WTC11 (cell line): ENCODE measurements at regions not wholly inside any gene's neighbourhood (a gene's known extent, or its start where the extent isn't known, plus 50 kb on each side); places are given as distances from the start of the nearest gene placed in this dataset.

Experiments
- ATAC-seq: fragments of 200-7000 bp; cut with Tn5 transposase; 2 replicates; pipeline ENCODE4 v1.10.0; 2021; ENCODE audit warnings: mild to moderate bottlenecking, moderate library complexity
- CTCF ChIA-PET: fragments of 300-600 bp; sonication (Branson Sonifier 250); formaldehyde crosslinking; loops from one replicate; lab custom pipeline; 2021; ENCODE audit warnings: antibody characterized with exemption; lab: Charles Lee
- POLR2A ChIA-PET: fragments of 350-600 bp; sonication (Branson Sonifier 250); formaldehyde crosslinking; loops from one replicate; lab custom pipeline; 2021; ENCODE audit warnings: antibody characterized with exemption; lab: Charles Lee
- DNase-seq: peaks from one replicate; pipeline ENCODE4 v3.0.0; 2021; ENCODE audit warnings: low spot score
- H3K27ac Mint-ChIP-seq: 2 replicates; pipeline ENCODE4 v1.8.0; 2021; ENCODE audit warnings: mixed read lengths
- H3K27me3 Mint-ChIP-seq: 2 replicates; pipeline ENCODE4 v1.8.0; 2021; ENCODE audit warnings: low read depth, mild to moderate bottlenecking, moderate library complexity, mixed read lengths
- H3K36me3 Mint-ChIP-seq: 2 replicates; pipeline ENCODE4 v1.8.0; 2021; ENCODE audit warnings: mixed read lengths
- H3K4me1 Mint-ChIP-seq: 2 replicates; pipeline ENCODE4 v1.8.0; 2022; ENCODE audit warnings: mixed read lengths
- H3K4me3 Mint-ChIP-seq: 2 replicates; pipeline ENCODE4 v1.8.0; 2021; ENCODE audit warnings: mild to moderate bottlenecking, moderate library complexity, mixed read lengths
- H3K9me3 Mint-ChIP-seq: 2 replicates; pipeline ENCODE4 v1.8.0; 2021; ENCODE audit warnings: mixed read lengths
- ATF1 ChIP-seq: sonication (generic); formaldehyde crosslinking; IDR thresholded peaks from 2 replicates; pipeline ENCODE4 v1.8.1; 2023; ENCODE audit warnings: mild to moderate bottlenecking, moderate library complexity, missing genetic modification reagents
- ATF6 ChIP-seq: sonication (generic); formaldehyde crosslinking; IDR thresholded peaks from 2 replicates; pipeline ENCODE4 v1.8.1; 2023; ENCODE audit warnings: mild to moderate bottlenecking, missing genetic modification reagents
- ETV6 ChIP-seq: sonication (generic); formaldehyde crosslinking; IDR thresholded peaks from 2 replicates; pipeline ENCODE4 v1.8.1; 2022; ENCODE audit warnings: mild to moderate bottlenecking, missing genetic modification reagents
- GRHL2 ChIP-seq: fragments of 250-450 bp; sonication (Bioruptor Pico); IDR thresholded peaks from 2 replicates; pipeline ENCODE4 v1.8.0; 2022; ENCODE audit warnings: mild to moderate bottlenecking, moderate library complexity; ENCODE audit not compliant: insufficient replicate concordance, severe bottlenecking
- JUN ChIP-seq: sonication (generic); formaldehyde crosslinking; IDR thresholded peaks from 2 replicates; pipeline ENCODE4 v1.8.0; 2023; ENCODE audit warnings: mild to moderate bottlenecking, missing genetic modification reagents
- NFYB ChIP-seq: sonication (generic); formaldehyde crosslinking; conservative IDR thresholded peaks from 2 replicates; pipeline ENCODE4 v1.8.0; 2022; ENCODE audit warnings: low read depth, missing genetic modification reagents
- PRDM15 ChIP-seq: sonication (generic); formaldehyde crosslinking; IDR thresholded peaks from 2 replicates; pipeline ENCODE4 v1.8.0; 2022; ENCODE audit warnings: missing genetic modification reagents
- SMAD3 ChIP-seq: sonication (generic); formaldehyde crosslinking; IDR thresholded peaks from 2 replicates; pipeline ENCODE4 v1.8.0; 2022; ENCODE audit warnings: missing genetic modification reagents, mild to moderate bottlenecking, borderline replicate concordance
- SOX15 ChIP-seq: fragments of 250-450 bp; sonication (Bioruptor Pico); IDR thresholded peaks from 2 replicates; pipeline ENCODE4 v1.9.0; 2021; ENCODE audit warnings: mild to moderate bottlenecking
- TEAD1 ChIP-seq: sonication (generic); formaldehyde crosslinking; IDR thresholded peaks from 2 replicates; pipeline ENCODE4 v1.8.0; 2022; ENCODE audit warnings: mild to moderate bottlenecking, missing genetic modification reagents
- ZNF138 ChIP-seq: sonication (generic); formaldehyde crosslinking; conservative IDR thresholded peaks from 2 replicates; pipeline ENCODE4 v1.8.1; 2022; ENCODE audit warnings: mild to moderate bottlenecking, moderate library complexity, missing genetic modification reagents
- ZNF219 ChIP-seq: sonication (generic); formaldehyde crosslinking; IDR thresholded peaks from 2 replicates; pipeline ENCODE4 v1.8.0; 2023; ENCODE audit warnings: missing genetic modification reagents, mild to moderate bottlenecking, borderline replicate concordance
- ZSCAN18 ChIP-seq: fragments of 250-450 bp; sonication (Bioruptor Pico); IDR thresholded peaks from 2 replicates; pipeline ENCODE4 v2.1.2; 2022; ENCODE audit warnings: mild to moderate bottlenecking, moderate library complexity
- TF ChIP-seq, protein P1 (sequence below): fragments of 200-600 bp; IDR thresholded peaks from 2 replicates; pipeline ENCODE4 v1.8.0; 2022; ENCODE audit warnings: antibody characterized with exemption
- TF ChIP-seq, protein P2 (sequence below): fragments of 250-450 bp; sonication (Bioruptor Pico); IDR thresholded peaks from 2 replicates; pipeline ENCODE4 v1.9.0; 2021; ENCODE audit warnings: moderate library complexity, mild to moderate bottlenecking, inconsistent platforms, borderline replicate concordance
- TF ChIP-seq, protein P3 (sequence below): sonication (generic); formaldehyde crosslinking; conservative IDR thresholded peaks from 2 replicates; pipeline ENCODE4 v1.8.1; 2022; ENCODE audit warnings: mild to moderate bottlenecking, missing genetic modification reagents

GRCh38 chr2:7999683-8000476, 682.0 kb upstream of the ID2 start:
- TF ChIP-seq, protein P1, sequence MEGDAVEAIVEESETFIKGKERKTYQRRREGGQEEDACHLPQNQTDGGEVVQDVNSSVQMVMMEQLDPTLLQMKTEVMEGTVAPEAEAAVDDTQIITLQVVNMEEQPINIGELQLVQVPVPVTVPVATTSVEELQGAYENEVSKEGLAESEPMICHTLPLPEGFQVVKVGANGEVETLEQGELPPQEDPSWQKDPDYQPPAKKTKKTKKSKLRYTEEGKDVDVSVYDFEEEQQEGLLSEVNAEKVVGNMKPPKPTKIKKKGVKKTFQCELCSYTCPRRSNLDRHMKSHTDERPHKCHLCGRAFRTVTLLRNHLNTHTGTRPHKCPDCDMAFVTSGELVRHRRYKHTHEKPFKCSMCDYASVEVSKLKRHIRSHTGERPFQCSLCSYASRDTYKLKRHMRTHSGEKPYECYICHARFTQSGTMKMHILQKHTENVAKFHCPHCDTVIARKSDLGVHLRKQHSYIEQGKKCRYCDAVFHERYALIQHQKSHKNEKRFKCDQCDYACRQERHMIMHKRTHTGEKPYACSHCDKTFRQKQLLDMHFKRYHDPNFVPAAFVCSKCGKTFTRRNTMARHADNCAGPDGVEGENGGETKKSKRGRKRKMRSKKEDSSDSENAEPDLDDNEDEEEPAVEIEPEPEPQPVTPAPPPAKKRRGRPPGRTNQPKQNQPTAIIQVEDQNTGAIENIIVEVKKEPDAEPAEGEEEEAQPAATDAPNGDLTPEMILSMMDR, result no peak
- no peak for TF ChIP-seq NFYB (CRISPR knock-in tag)
- no peak for TF ChIP-seq ATF1 (CRISPR knock-in tag)
- no peak for TF ChIP-seq ATF6 (CRISPR knock-in tag)
- no peak for TF ChIP-seq ETV6 (CRISPR knock-in tag)
- no peak for TF ChIP-seq PRDM15 (CRISPR knock-in tag)
- no peak for TF ChIP-seq SMAD3 (CRISPR knock-in tag)
- no peak overlapping the region for H3K27ac Mint-ChIP-seq
- CTCF ChIA-PET, result no interaction called here
- no peak for DNase-seq
- H3K27me3 Mint-ChIP-seq, result no peaks in the 10 kb centered on the region
- H3K4me1 Mint-ChIP-seq, result peaks cover 36% of the 10 kb centered on the region
- no peaks in the 10 kb centered on the region for H3K9me3 Mint-ChIP-seq
- POLR2A ChIA-PET, result no interaction called here
- ATAC-seq, result no peak
- H3K36me3 Mint-ChIP-seq, result no peaks in the 10 kb centered on the region
- H3K4me3 Mint-ChIP-seq, result no peak overlapping the region

GRCh38 chr2:8000870-8001269, 681.0 kb upstream of the ID2 start:
- POLR2A ChIA-PET, result no interaction called here
- ATAC-seq (no peak), DNase-seq (no peak)
- Mint-ChIP-seq H3K9me3 (no peaks in the 10 kb centered on the region), H3K27me3 (no peaks in the 10 kb centered on the region), H3K4me3 (no peak overlapping the region), H3K4me1 (peaks cover 28% of the 10 kb centered on the region), H3K27ac (no peak overlapping the region), H3K36me3 (peaks cover 2% of the 10 kb centered on the region; the same call in 1 of the 2 replicates)
- CTCF ChIA-PET, result no interaction called here
- no peak for TF ChIP-seq SOX15
- no peak for TF ChIP-seq ZSCAN18 (CRISPR knock-in tag)
- TF ChIP-seq TEAD1, result no peak
- TF ChIP-seq, protein P2, sequence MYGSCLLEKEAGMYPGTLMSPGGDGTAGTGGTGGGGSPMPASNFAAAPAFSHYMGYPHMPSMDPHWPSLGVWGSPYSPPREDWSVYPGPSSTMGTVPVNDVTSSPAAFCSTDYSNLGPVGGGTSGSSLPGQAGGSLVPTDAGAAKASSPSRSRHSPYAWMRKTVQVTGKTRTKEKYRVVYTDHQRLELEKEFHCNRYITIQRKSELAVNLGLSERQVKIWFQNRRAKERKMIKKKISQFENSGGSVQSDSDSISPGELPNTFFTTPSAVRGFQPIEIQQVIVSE (CRISPR knock-in tag), result no peak
- TF ChIP-seq, protein P3, sequence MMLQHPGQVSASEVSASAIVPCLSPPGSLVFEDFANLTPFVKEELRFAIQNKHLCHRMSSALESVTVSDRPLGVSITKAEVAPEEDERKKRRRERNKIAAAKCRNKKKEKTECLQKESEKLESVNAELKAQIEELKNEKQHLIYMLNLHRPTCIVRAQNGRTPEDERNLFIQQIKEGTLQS (CRISPR knock-in tag), result no peak
- no peak for TF ChIP-seq GRHL2 (CRISPR knock-in tag)
- no peak for TF ChIP-seq ZNF138 (CRISPR knock-in tag)
- TF ChIP-seq JUN, result no peak
- no peak for TF ChIP-seq ZNF219 (CRISPR knock-in tag)
